GM12878 (cell line): ENCODE measurements at regions not wholly inside any gene's neighbourhood (a gene's known extent, or its start where the extent isn't known, plus 50 kb on each side); places are given as distances from the start of the nearest gene placed in this dataset.

ENCODE experiments used
- ATAC-seq: fragments of 200-7000 bp; cut with Tn5 transposase; 3 replicates; pipeline ENCODE4 v1.9.1; 2020; ENCODE audit warnings: mild to moderate bottlenecking, moderate library complexity
- BruUV-seq: library from RNA; stranded (reverse); fragments of 400-500 nt; replicated peaks from 2 replicates; lab custom pipeline; 2021; lab: Mats Ljungman, UMichigan
- CTCF ChIA-PET: fragments of 300-600 bp; sonication (Branson Sonifier 250); formaldehyde crosslinking; extraction: SDS; loops from one replicate; lab custom pipeline; 2021; ENCODE audit warnings: inconsistent platforms; lab: Yijun Ruan, JAX
- POLR2A ChIA-PET: fragments of 350-600 bp; formaldehyde crosslinking; extraction: SDS; loops from one replicate; lab custom pipeline; 2021; ENCODE audit warnings: inconsistent platforms; lab: Charles Lee
- RAD21 ChIA-PET: fragments of 300-600 bp; sonication (Branson Sonifier 250); formaldehyde crosslinking; loops from one replicate; lab custom pipeline; 2023; ENCODE audit warnings: antibody characterized with exemption; ENCODE audit not compliant: unreplicated experiment; lab: Charles Lee
- SMC1A ChIA-PET: fragments of 300-600 bp; sonication (Branson Sonifier 250); formaldehyde crosslinking; loops from one replicate; lab custom pipeline; 2023; ENCODE audit not compliant: unreplicated experiment, uncharacterized antibody; lab: Charles Lee
- DNase-seq: peaks from one replicate; pipeline ENCODE4 v3.0.0-alpha.2; 2011; ENCODE audit warnings: low read depth, low spot score
- FAIRE-seq: peaks from 3 replicates; lab custom pipeline; 2011; peaks lifted over from hg19 to GRCh38; lab: Jason Lieb, UNC
- H2AFZ ChIP-seq: 2 replicates; pipeline ENCODE4 v1.6.0; 2011; ENCODE audit warnings: low read depth, low read length, control low read depth; ENCODE audit not compliant: control insufficient read depth
- H3K27ac ChIP-seq: 2 replicates; pipeline ENCODE4 v1.5.1; 2011; ENCODE audit warnings: control low read depth; ENCODE audit not compliant: control insufficient read depth, insufficient read depth
- H3K27me3 ChIP-seq, 2 experiments: replicated peaks in 1 of 2; 2 replicates each; pipeline versions ENCODE4 v1.6.0 to v1.6.1; 2011; ENCODE audit warnings: low read length in 1 of 2; ENCODE audit not compliant: control insufficient read depth in 2 of 2, insufficient read depth in 2 of 2
- H3K36me3 ChIP-seq, 2 experiments: 2 replicates each; pipeline ENCODE4 v1.5.1; 2011; ENCODE audit warnings: low read length in 1 of 2; ENCODE audit not compliant: control insufficient read depth in 2 of 2, insufficient read depth in 2 of 2
- H3K4me1 ChIP-seq: 2 replicates; pipeline ENCODE4 v1.6.1; 2011; ENCODE audit warnings: mild to moderate bottlenecking, low read length, moderate library complexity, mixed read lengths; ENCODE audit not compliant: control insufficient read depth, insufficient read depth
- H3K4me2 ChIP-seq: 2 replicates; pipeline ENCODE4 v1.6.0; 2011; ENCODE audit warnings: control low read depth; ENCODE audit not compliant: control insufficient read depth, insufficient read depth
- H3K4me3 ChIP-seq: fragments of 200-600 bp; sonication (generic); 2 replicates; pipeline ENCODE4 v1.5.1; 2016
- H3K79me2 ChIP-seq: 2 replicates; pipeline ENCODE4 v1.6.0; 2011; ENCODE audit warnings: low read length; ENCODE audit not compliant: control insufficient read depth, insufficient read depth
- H3K9ac ChIP-seq: 2 replicates; pipeline ENCODE4 v1.8.0; 2011; ENCODE audit warnings: low read length, control low read depth, mixed read lengths; ENCODE audit not compliant: control insufficient read depth, insufficient read depth
- H3K9me3 ChIP-seq: replicated peaks from 3 replicates; pipeline ENCODE4 v1.5.1; 2011; ENCODE audit warnings: mild to moderate bottlenecking, low read length; ENCODE audit not compliant: control insufficient read depth, insufficient read depth
- H4K20me1 ChIP-seq: 2 replicates; pipeline ENCODE4 v1.6.0; 2011; ENCODE audit not compliant: control insufficient read depth, insufficient read depth
- BMI1 ChIP-seq: fragments of 450-650 bp; IDR thresholded peaks from 2 replicates; pipeline ENCODE4 v1.6.1; 2016; ENCODE audit warnings: mild to moderate bottlenecking, moderate library complexity, borderline replicate concordance
- CREM ChIP-seq: IDR thresholded peaks from 2 replicates; pipeline ENCODE4 v1.6.1; 2014; ENCODE audit warnings: antibody characterized with exemption, low read depth
- EED ChIP-seq: sonication (generic); IDR thresholded peaks from 2 replicates; pipeline ENCODE4 v1.6.1; 2016; ENCODE audit warnings: antibody characterized with exemption, low read depth
- EP300 ChIP-seq, 2 experiments: fragments of 150-350 bp in 1 of 2; IDR thresholded peaks; 2 replicates each; pipeline ENCODE4 v1.6.1; 2011 to 2012; ENCODE audit warnings: low read depth in 2 of 2, low read length in 2 of 2, borderline replicate concordance in 1 of 2, improper control_type of control experiment in 1 of 2, inconsistent platforms in 1 of 2; ENCODE audit not compliant: control insufficient read depth in 1 of 2
- EZH2 ChIP-seq: IDR thresholded peaks from 2 replicates; pipeline ENCODE4 v1.6.1; 2012; ENCODE audit warnings: low read depth, mild to moderate bottlenecking, control low read depth, inconsistent platforms, low read length, borderline replicate concordance; ENCODE audit not compliant: control insufficient read depth
- NFYA ChIP-seq: IDR thresholded peaks from 2 replicates; pipeline ENCODE4 v1.6.1; 2011; ENCODE audit warnings: low read depth, mild to moderate bottlenecking, low read length, improper control_type of control experiment, borderline replicate concordance
- RAD21 ChIP-seq: IDR thresholded peaks from 2 replicates; pipeline ENCODE4 v1.6.1; 2011; ENCODE audit warnings: mild to moderate bottlenecking, low read depth, low read length, moderate library complexity; ENCODE audit not compliant: insufficient read depth
- RCOR1 ChIP-seq: conservative IDR thresholded peaks from 2 replicates; pipeline ENCODE4 v1.6.1; 2012; ENCODE audit warnings: low read depth, low read length, improper control_type of control experiment
- SPI1 ChIP-seq: IDR thresholded peaks from 2 replicates; pipeline ENCODE4 v1.6.1; 2011; ENCODE audit warnings: low read depth, mild to moderate bottlenecking, low read length, moderate library complexity, borderline replicate concordance; ENCODE audit not compliant: insufficient read depth
- STAT3 ChIP-seq: IDR thresholded peaks from 2 replicates; pipeline ENCODE4 v1.6.1; 2011; ENCODE audit warnings: low read depth, low read length, improper control_type of control experiment
- ZBED1 ChIP-seq: IDR thresholded peaks from 2 replicates; pipeline ENCODE4 v1.6.1; 2016; ENCODE audit warnings: borderline replicate concordance
- ZZZ3 ChIP-seq: IDR thresholded peaks from 2 replicates; pipeline ENCODE4 v1.6.1; 2011; ENCODE audit warnings: low read depth; ENCODE audit not compliant: control insufficient read depth, insufficient read length
- WGBS: methylation state at CpG from one replicate; pipeline ENCODE4 v1.1.6; 2016; ENCODE audit warnings: low lambda C conversion rate; ENCODE audit not compliant: insufficient replicate concordance, insufficient coverage; ENCODE audit errors: missing lambda C conversion rate; 5-methylcytosine and 5-hydroxymethylcytosine counted together
- in situ Hi-C: fragments of 300-500 bp; cut with MboI; formaldehyde crosslinking; loops from 9 replicates; pipeline ENCODE4 v1.14.3; 2018; ENCODE audit warnings: mixed read lengths
- intact Hi-C: fragments of 100-400 bp; cut with micrococcal nuclease; formaldehyde crosslinking; loops from one replicate; pipeline ENCODE4 v1.14.2; 2022; ENCODE audit not compliant: unreplicated experiment
- TF ChIP-seq, protein P1 (sequence below): fragments of 450-650 bp; IDR thresholded peaks from 2 replicates; pipeline ENCODE4 v1.6.1; 2016; ENCODE audit warnings: mild to moderate bottlenecking, moderate library complexity, borderline replicate concordance

DNA sequence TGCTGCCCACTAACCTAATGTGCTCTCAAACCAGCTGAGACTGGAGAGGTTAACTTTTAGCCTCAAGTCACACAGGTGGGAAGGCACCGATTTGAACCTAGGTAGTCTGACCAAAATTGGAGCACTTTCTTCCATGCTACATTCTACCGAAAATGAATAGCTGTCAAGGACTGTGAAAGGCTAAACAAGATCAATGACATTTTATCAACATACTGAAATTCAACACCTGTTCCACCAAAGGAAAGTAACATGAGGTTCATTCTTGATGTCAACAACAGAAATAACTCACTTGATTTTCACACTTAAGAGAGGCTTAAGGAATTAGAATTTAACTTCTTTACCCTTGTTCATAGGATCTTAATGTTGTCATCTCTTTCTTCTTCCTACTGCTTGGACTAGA lies 284.4 kb upstream of the MON1B start:
- intact Hi-C loops: no loop called here
- ChIA-PET SMC1A (no interaction called here), POLR2A (no interaction called here), RAD21 (no interaction called here)
- ATAC-seq: no peak
- 46% methylated on average over 2 of the region's 2 CpGs for WGBS
- no peaks in the 10 kb centered on the region for H3K9me3 ChIP-seq
- H3K27ac ChIP-seq: no peak overlapping the region
- no peak overlapping the region for H3K9ac ChIP-seq
- H4K20me1 ChIP-seq: no peaks in the 10 kb centered on the region
- FAIRE-seq: no peak
- H3K79me2 ChIP-seq: no peaks in the 10 kb centered on the region
- no peak for DNase-seq
- H2AFZ ChIP-seq: no peak overlapping the region
- H3K4me1 ChIP-seq: no peaks in the 10 kb centered on the region
- TF ChIP-seq NFYA: no peak
- TF ChIP-seq, all 136 proteins: peak for 0
- Histone ChIP-seq H3K27me3 (no peaks in the 10 kb centered on the region), H3K4me3 (no peak overlapping the region), H3K4me2 (no peak overlapping the region), H3K36me3 (no peaks in the 10 kb centered on the region)
- no TSS peak for BruUV-seq
- in situ Hi-C loops: no loop called here
- CTCF ChIA-PET: no interaction called here

DNA sequence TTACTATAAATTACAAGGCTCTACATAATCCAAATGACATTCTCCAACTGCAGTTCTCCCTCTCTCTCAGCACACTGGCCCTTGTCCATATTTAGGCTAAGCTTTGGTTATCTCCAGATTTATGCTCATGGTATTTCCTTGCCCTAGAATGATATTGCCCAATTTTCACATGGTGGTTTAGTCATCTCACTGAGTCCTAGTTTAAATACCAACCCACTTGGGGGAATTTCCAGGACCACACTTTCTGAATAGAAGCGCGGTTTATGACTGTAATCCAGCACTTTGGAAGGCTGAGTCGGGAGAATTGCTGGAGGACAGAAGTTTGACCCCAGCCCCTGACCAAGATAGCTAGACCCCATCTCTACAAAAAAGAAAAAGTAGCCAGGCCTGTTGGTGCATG lies 280.1 kb upstream of the MON1B start:
- 42% methylated on average over 3 of the region's 3 CpGs for WGBS
- Histone ChIP-seq H2AFZ (no peak overlapping the region), H3K4me1 (no peaks in the 10 kb centered on the region), H3K4me2 (no peak overlapping the region), H4K20me1 (no peaks in the 10 kb centered on the region), H3K79me2 (no peaks in the 10 kb centered on the region), H3K27ac (no peak overlapping the region), H3K9me3 (no peaks in the 10 kb centered on the region), H3K36me3 (no peaks in the 10 kb centered on the region), H3K9ac (no peak overlapping the region), H3K27me3 (no peaks in the 10 kb centered on the region), H3K4me3 (no peak overlapping the region)
- SMC1A ChIA-PET: interaction anchor here (1.2 kb wide), 1 partner anchor 10 kb away, joined by 3 read pairs; no protein-coding TSS in a partner anchor
- FAIRE-seq: no peak
- in situ Hi-C loops (no loop called here), intact Hi-C loops (no loop called here)
- RAD21 ChIA-PET: no interaction called here
- CTCF ChIA-PET: no interaction called here
- DNase-seq: no peak
- POLR2A ChIA-PET: no interaction called here
- no TSS peak for BruUV-seq
- no peak for ATAC-seq
- TF ChIP-seq SPI1: no peak
- no peak for TF ChIP-seq BMI1
- TF ChIP-seq ZZZ3: no peak
- no peak for TF ChIP-seq RCOR1
- no peak for TF ChIP-seq RAD21
- TF ChIP-seq EED: no peak
- no peak for TF ChIP-seq STAT3
- no peak for TF ChIP-seq EP300 (IDR thresholded peaks at IDR 0.05; ENCODE audit: borderline replicate concordance in 1 of 2, control insufficient read depth in 1 of 2, low read depth in 2 of 2, low read length in 2 of 2)
- TF ChIP-seq ZBED1: no peak
- TF ChIP-seq CREM: no peak
- TF ChIP-seq EZH2: no peak
- TF ChIP-seq, protein P1, sequence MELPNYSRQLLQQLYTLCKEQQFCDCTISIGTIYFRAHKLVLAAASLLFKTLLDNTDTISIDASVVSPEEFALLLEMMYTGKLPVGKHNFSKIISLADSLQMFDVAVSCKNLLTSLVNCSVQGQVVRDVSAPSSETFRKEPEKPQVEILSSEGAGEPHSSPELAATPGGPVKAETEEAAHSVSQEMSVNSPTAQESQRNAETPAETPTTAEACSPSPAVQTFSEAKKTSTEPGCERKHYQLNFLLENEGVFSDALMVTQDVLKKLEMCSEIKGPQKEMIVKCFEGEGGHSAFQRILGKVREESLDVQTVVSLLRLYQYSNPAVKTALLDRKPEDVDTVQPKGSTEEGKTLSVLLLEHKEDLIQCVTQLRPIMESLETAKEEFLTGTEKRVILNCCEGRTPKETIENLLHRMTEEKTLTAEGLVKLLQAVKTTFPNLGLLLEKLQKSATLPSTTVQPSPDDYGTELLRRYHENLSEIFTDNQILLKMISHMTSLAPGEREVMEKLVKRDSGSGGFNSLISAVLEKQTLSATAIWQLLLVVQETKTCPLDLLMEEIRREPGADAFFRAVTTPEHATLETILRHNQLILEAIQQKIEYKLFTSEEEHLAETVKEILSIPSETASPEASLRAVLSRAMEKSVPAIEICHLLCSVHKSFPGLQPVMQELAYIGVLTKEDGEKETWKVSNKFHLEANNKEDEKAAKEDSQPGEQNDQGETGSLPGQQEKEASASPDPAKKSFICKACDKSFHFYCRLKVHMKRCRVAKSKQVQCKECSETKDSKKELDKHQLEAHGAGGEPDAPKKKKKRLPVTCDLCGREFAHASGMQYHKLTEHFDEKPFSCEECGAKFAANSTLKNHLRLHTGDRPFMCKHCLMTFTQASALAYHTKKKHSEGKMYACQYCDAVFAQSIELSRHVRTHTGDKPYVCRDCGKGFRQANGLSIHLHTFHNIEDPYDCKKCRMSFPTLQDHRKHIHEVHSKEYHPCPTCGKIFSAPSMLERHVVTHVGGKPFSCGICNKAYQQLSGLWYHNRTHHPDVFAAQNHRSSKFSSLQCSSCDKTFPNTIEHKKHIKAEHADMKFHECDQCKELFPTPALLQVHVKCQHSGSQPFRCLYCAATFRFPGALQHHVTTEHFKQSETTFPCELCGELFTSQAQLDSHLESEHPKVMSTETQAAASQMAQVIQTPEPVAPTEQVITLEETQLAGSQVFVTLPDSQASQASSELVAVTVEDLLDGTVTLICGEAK: no peak
- TF ChIP-seq, all 136 proteins: peak for 0
